HT-29 (cell line): ENCODE measurements at regions not wholly inside any gene's neighbourhood (a gene's known extent, or its start where the extent isn't known, plus 50 kb on each side); places are given as distances from the start of the nearest gene placed in this dataset.
A peak's percentile ranks its signal among the peaks of the same experiment; 100 is the strongest.

Source experiments
- DNase-seq: peaks from one replicate; pipeline ENCODE4 v3.0.0-alpha.2; 2015; ENCODE audit warnings: low spot score

- DNase-seq = no peak
These were observed 59.7 kb upstream of the TCF20 start for GRCh38 chr22:42330170-42330569.

- no peak for DNase-seq
These were observed 59.1 kb upstream of the TCF20 start for GRCh38 chr22:42329504-42329903.

- DNase-seq = no peak
These were observed 58.3 kb upstream of the TCF20 start for GRCh38 chr22:42328784-42329145.

GRCh38 chr22:42328130-42328783, 57.8 kb upstream of the TCF20 start:
- no peak for DNase-seq

GRCh38 chr22:42327462-42328129, 57.1 kb upstream of the TCF20 start:
- no peak for DNase-seq

- DNase-seq = no peak
These were observed 56.3 kb upstream of the TCF20 start for GRCh38 chr22:42326801-42327200.

- DNase-seq = no peak
These were observed 55.8 kb upstream of the TCF20 start for GRCh38 chr22:42326301-42326700.

GRCh38 chr22:42324990-42325710, 54.7 kb upstream of the TCF20 start:
- DNase-seq = no peak

- DNase-seq = no peak
These were observed 54.1 kb upstream of the TCF20 start for GRCh38 chr22:42324566-42324965.

GRCh38 chr22:42323971-42324370, 53.5 kb upstream of the TCF20 start:
- DNase-seq = no peak

- no peak for DNase-seq
These were observed 52.1 kb upstream of the TCF20 start for GRCh38 chr22:42322562-42322926.

GRCh38 chr22:42321908-42322561, 51.6 kb upstream of the TCF20 start:
- no peak for DNase-seq

GRCh38 chr22:42320443-42321416, 50.3 kb upstream of the TCF20 start:
- DNase-seq = peak; percentile 27
